Endothelial cell (in vitro differentiated cells): ENCODE measurements at regions not wholly inside any gene's neighbourhood (a gene's known extent, or its start where the extent isn't known, plus 50 kb on each side); places are given as distances from the start of the nearest gene placed in this dataset.
A peak's percentile ranks its signal among the peaks of the same experiment; 100 is the strongest.

Experiments
- DNase-seq: peaks from one replicate; pipeline ENCODE4 v3.0.0; 2021; ENCODE audit warnings: low spot score
- H3K27ac Mint-ChIP-seq: one replicate; pipeline ENCODE4 v1.8.0; 2021; ENCODE audit warnings: mixed read lengths, inconsistent platforms; ENCODE audit not compliant: unreplicated experiment
- H3K27me3 Mint-ChIP-seq: one replicate; pipeline ENCODE4 v1.8.0; 2021; ENCODE audit warnings: mild to moderate bottlenecking, moderate library complexity, mixed read lengths, inconsistent platforms; ENCODE audit not compliant: unreplicated experiment
- H3K36me3 Mint-ChIP-seq: one replicate; pipeline ENCODE4 v1.8.0; 2021; ENCODE audit warnings: mild to moderate bottlenecking, low read depth, mixed read lengths, inconsistent platforms; ENCODE audit not compliant: unreplicated experiment
- H3K4me1 Mint-ChIP-seq: one replicate; pipeline ENCODE4 v1.8.0; 2021; ENCODE audit warnings: mild to moderate bottlenecking, mixed read lengths, inconsistent platforms; ENCODE audit not compliant: unreplicated experiment
- H3K4me3 Mint-ChIP-seq: one replicate; pipeline ENCODE4 v1.8.0; 2021; ENCODE audit warnings: mild to moderate bottlenecking, mixed read lengths, inconsistent platforms; ENCODE audit not compliant: unreplicated experiment
- H3K9me3 Mint-ChIP-seq: one replicate; pipeline ENCODE4 v1.8.0; 2021; ENCODE audit warnings: mixed read lengths, inconsistent platforms; ENCODE audit not compliant: unreplicated experiment
- CTCF ChIP-seq: fragments of 200-600 bp; sonication (generic); IDR thresholded peaks from one replicate; pipeline ENCODE4 v1.5.0; 2021; ENCODE audit warnings: antibody characterized with exemption; ENCODE audit not compliant: unreplicated experiment

- no peak for DNase-seq
- Mint-ChIP-seq H3K4me3 (no peak overlapping the region), H3K36me3 (peaks cover 5% of the 10 kb centered on the region), H3K9me3 (no peaks in the 10 kb centered on the region), H3K4me1 (no peaks in the 10 kb centered on the region), H3K27me3 (peaks cover 6% of the 10 kb centered on the region), H3K27ac (no peak overlapping the region)
- TF ChIP-seq CTCF = no peak
These were observed 105.0 kb downstream of the VEGFA start for GRCh38 chr6:43874814-43875590.

- Mint-ChIP-seq H3K4me1 (no peaks in the 10 kb centered on the region), H3K27me3 (peaks cover 6% of the 10 kb centered on the region), H3K36me3 (peaks cover 5% of the 10 kb centered on the region), H3K27ac (no peak overlapping the region), H3K4me3 (no peak overlapping the region), H3K9me3 (no peaks in the 10 kb centered on the region)
- no peak for DNase-seq
- no peak for TF ChIP-seq CTCF
These were observed 104.0 kb downstream of the VEGFA start for GRCh38 chr6:43873806-43874714.

GRCh38 chr6:43871933-43872332 lies 101.9 kb downstream of the VEGFA start:
- Mint-ChIP-seq H3K27me3 (peaks cover 6% of the 10 kb centered on the region), H3K27ac (no peak overlapping the region), H3K4me3 (no peak overlapping the region), H3K9me3 (no peaks in the 10 kb centered on the region), H3K4me1 (peaks cover 3% of the 10 kb centered on the region), H3K36me3 (peaks cover 5% of the 10 kb centered on the region)
- no peak for DNase-seq
- no peak for TF ChIP-seq CTCF

GRCh38 chr6:43871284-43871683 lies 101.3 kb downstream of the VEGFA start:
- Mint-ChIP-seq H3K9me3 (no peaks in the 10 kb centered on the region), H3K36me3 (peaks cover 5% of the 10 kb centered on the region), H3K27me3 (peaks cover 6% of the 10 kb centered on the region), H3K4me1 (peaks cover 3% of the 10 kb centered on the region), H3K4me3 (no peak overlapping the region), H3K27ac (no peak overlapping the region)
- DNase-seq = no peak
- no peak for TF ChIP-seq CTCF

GRCh38 chr6:43870660-43871061 lies 100.7 kb downstream of the VEGFA start:
- Mint-ChIP-seq H3K36me3 (peaks cover 5% of the 10 kb centered on the region), H3K27ac (peak overlapping the region; percentile 81), H3K4me1 (peaks cover 3% of the 10 kb centered on the region), H3K9me3 (no peaks in the 10 kb centered on the region), H3K27me3 (peaks cover 6% of the 10 kb centered on the region), H3K4me3 (no peak overlapping the region)
- TF ChIP-seq CTCF = no peak
- DNase-seq = no peak
